ENCODE measurements at regions not wholly inside any gene's neighbourhood (a gene's known extent, or its start where the extent isn't known, plus 50 kb on each side); places are given as distances from the start of the nearest gene placed in this dataset.
A peak's percentile ranks its signal among the peaks of the same experiment; 100 is the strongest.

- Histone ChIP-seq H3K9ac (ENCODE audit: low read length) (no peak overlapping the region), H3K4me1 (ENCODE audit: insufficient read depth, low read length, severe bottlenecking) (peaks cover 36% of the 10 kb centered on the region), H3K27ac (ENCODE audit: low read depth, low read length, poor library complexity, severe bottlenecking) (peak overlapping the region; percentile 65)
Observed at GRCh38 chr22:22746963-22747933, 102.8 kb downstream of the GGTLC2 start.

GRCh38 chr22:22748297-22748743, 103.9 kb downstream of the GGTLC2 start:
- H3K79me2 ChIP-seq (ENCODE audit: insufficient read depth, low read length), result no peaks in the 10 kb centered on the region
- no peak overlapping the region for H3K9ac ChIP-seq (ENCODE audit: low read length)
- H3K36me3 ChIP-seq (ENCODE audit: insufficient read depth, low read length), result no peaks in the 10 kb centered on the region
- no peaks in the 10 kb centered on the region for H3K27me3 ChIP-seq (ENCODE audit: insufficient read depth, low read length)
- no peak overlapping the region for H2AFZ ChIP-seq (ENCODE audit: low read length)
- peaks cover 33% of the 10 kb centered on the region for H3K4me1 ChIP-seq (ENCODE audit: insufficient read depth, low read length, severe bottlenecking)
- no peak overlapping the region for H3K4me3 ChIP-seq (ENCODE audit: low read depth, low read length, poor library complexity, severe bottlenecking)
- no peaks in the 10 kb centered on the region for H4K20me1 ChIP-seq (ENCODE audit: insufficient read depth, low read length)
- no peak for TF ChIP-seq EZH2 (IDR thresholded peaks at IDR 0.05; ENCODE audit: borderline replicate concordance, low read length)
- peak; percentile 61 for TF ChIP-seq CTCF (IDR thresholded peaks at IDR 0.05; ENCODE audit: low read length)
- H3K9me2 ChIP-seq (ENCODE audit: low read depth, low read length), result no peaks in the 10 kb centered on the region
- H3K27ac ChIP-seq (ENCODE audit: low read depth, low read length, poor library complexity, severe bottlenecking), result no peak overlapping the region
- H3K4me2 ChIP-seq (ENCODE audit: low read length), result no peak overlapping the region
- no peaks in the 10 kb centered on the region for H3F3A ChIP-seq (ENCODE audit: insufficient read depth, low read length)
- no peaks in the 10 kb centered on the region for H3K9me3 ChIP-seq (ENCODE audit: low read length)

More at GRCh38 chr22:22746963-22747933, 102.8 kb downstream of the GGTLC2 start:
- TF ChIP-seq EZH2 (IDR thresholded peaks at IDR 0.05; ENCODE audit: borderline replicate concordance, low read length) (no peak), CTCF (IDR thresholded peaks at IDR 0.05; ENCODE audit: low read length) (no peak)
- Histone ChIP-seq H3K27me3 (ENCODE audit: insufficient read depth, low read length) (no peaks in the 10 kb centered on the region), H3K4me3 (ENCODE audit: low read depth, low read length, poor library complexity, severe bottlenecking) (no peak overlapping the region), H3F3A (ENCODE audit: insufficient read depth, low read length) (no peaks in the 10 kb centered on the region), H3K79me2 (ENCODE audit: insufficient read depth, low read length) (no peaks in the 10 kb centered on the region), H3K36me3 (ENCODE audit: insufficient read depth, low read length) (no peaks in the 10 kb centered on the region), H2AFZ (ENCODE audit: low read length) (no peak overlapping the region), H3K4me2 (ENCODE audit: low read length) (peak overlapping the region; percentile 36; the same call in 1 of the 2 replicates), H3K9me2 (ENCODE audit: low read depth, low read length) (no peaks in the 10 kb centered on the region), H4K20me1 (ENCODE audit: insufficient read depth, low read length) (no peaks in the 10 kb centered on the region), H3K9me3 (ENCODE audit: low read length) (no peaks in the 10 kb centered on the region)

GRCh38 chr22:22748756-22749155, 104.3 kb downstream of the GGTLC2 start:
- H3K4me2 ChIP-seq (ENCODE audit: low read length), result no peak overlapping the region
- no peak overlapping the region for H2AFZ ChIP-seq (ENCODE audit: low read length)
- peaks cover 37% of the 10 kb centered on the region for H3K4me1 ChIP-seq (ENCODE audit: insufficient read depth, low read length, severe bottlenecking)
- H3K9me2 ChIP-seq (ENCODE audit: low read depth, low read length), result no peaks in the 10 kb centered on the region
- TF ChIP-seq CTCF (IDR thresholded peaks at IDR 0.05; ENCODE audit: low read length) (no peak), EZH2 (IDR thresholded peaks at IDR 0.05; ENCODE audit: borderline replicate concordance, low read length) (no peak)
- no peaks in the 10 kb centered on the region for H3K27me3 ChIP-seq (ENCODE audit: insufficient read depth, low read length)
- H3F3A ChIP-seq (ENCODE audit: insufficient read depth, low read length), result no peaks in the 10 kb centered on the region
- no peaks in the 10 kb centered on the region for H3K36me3 ChIP-seq (ENCODE audit: insufficient read depth, low read length)
- no peak overlapping the region for H3K4me3 ChIP-seq (ENCODE audit: low read depth, low read length, poor library complexity, severe bottlenecking)
- no peak overlapping the region for H3K9ac ChIP-seq (ENCODE audit: low read length)
- H3K27ac ChIP-seq (ENCODE audit: low read depth, low read length, poor library complexity, severe bottlenecking), result no peak overlapping the region
- no peaks in the 10 kb centered on the region for H3K79me2 ChIP-seq (ENCODE audit: insufficient read depth, low read length)
- H4K20me1 ChIP-seq (ENCODE audit: insufficient read depth, low read length), result no peaks in the 10 kb centered on the region
- H3K9me3 ChIP-seq (ENCODE audit: low read length), result no peaks in the 10 kb centered on the region

All from OCI-LY1 (cell line).